Upper lobe of left lung (tissue), 6 donors: ENCODE measurements at regions not wholly inside any gene's neighbourhood (a gene's known extent, or its start where the extent isn't known, plus 50 kb on each side); places are given as distances from the start of the nearest gene placed in this dataset.

ENCODE experiments used
- ATAC-seq, 2 donors: fragments of 200-7000 bp; cut with Tn5 transposase; one replicate each; pipeline ENCODE4 v1.9.1; 2022; ENCODE audit warnings: mild to moderate bottlenecking in 2 of 2, moderate library complexity in 2 of 2; ENCODE audit not compliant: low FRiP score in 2 of 2
- DNase-seq, 2 donors: peaks; one replicate each; pipeline ENCODE4 v3.0.0-alpha.2; 2019 to 2020
- H3K27ac ChIP-seq, 4 donors: fragments of 200-600 bp; sonication (generic); one replicate each; pipeline ENCODE4 v1.5.1; 2016 to 2019
- H3K27me3 ChIP-seq, 4 donors: fragments of 200-600 bp; sonication (generic); one replicate each; pipeline ENCODE4 v1.5.1; 2017 to 2019
- H3K36me3 ChIP-seq, 4 donors: fragments of 200-600 bp; sonication (generic); one replicate each; pipeline ENCODE4 v1.5.1; 2016 to 2019
- H3K4me1 ChIP-seq, 4 donors: fragments of 200-600 bp; sonication (generic); one replicate each; pipeline ENCODE4 v1.5.1; 2018 to 2019
- H3K4me3 ChIP-seq, 4 donors: fragments of 200-600 bp; sonication (generic); one replicate each; pipeline ENCODE4 v1.5.1; 2017 to 2019; ENCODE audit warnings: mild to moderate bottlenecking in 2 of 4, moderate library complexity in 1 of 4
- H3K9me3 ChIP-seq, 4 donors: fragments of 200-600 bp; sonication (generic); one replicate each; pipeline ENCODE4 v1.5.1; 2018 to 2019
- EP300 ChIP-seq, 4 donors: sonication (generic); formaldehyde crosslinking; IDR thresholded peaks; one replicate each; pipeline ENCODE4 v1.5.1; 2017; ENCODE audit warnings: antibody characterized with exemption in 4 of 4, control low read depth in 2 of 4
- POLR2A ChIP-seq, 4 donors: fragments of 450-650 bp; IDR thresholded peaks; one replicate each; pipeline ENCODE4 v1.5.1; 2016 to 2017; ENCODE audit warnings: antibody characterized with exemption in 4 of 4, mild to moderate bottlenecking in 2 of 4
- POLR2AphosphoS5 ChIP-seq, 2 donors: sonication (generic); formaldehyde crosslinking; IDR thresholded peaks; one replicate each; pipeline ENCODE4 v1.5.1; 2017; ENCODE audit warnings: antibody characterized with exemption in 2 of 2
- WGBS, 2 donors: methylation state at CpG; one replicate each; pipeline ENCODE4 v1.1.5; 2017 to 2018; 5-methylcytosine and 5-hydroxymethylcytosine counted together
- TF ChIP-seq, protein P1 (sequence below), 6 experiments: fragments of 450-650 bp in 4 of 6; fragments of 200-600 bp in 2 of 6; sonication (generic) in 2 of 6; IDR thresholded peaks; one replicate each; pipeline ENCODE4 v1.5.1; 2016 to 2019; ENCODE audit warnings: antibody characterized with exemption in 6 of 6
- donor health status: DM: no; HTN: no; CAD: no; lungs with moderate emphysema.
- donor health status: DM: no; HTN: yes; CAD: no; lungs with severe emphysema.

GRCh38 chr12:126232711-126233110 lies 1167.5 kb downstream of the AACS start:
- DNase-seq = no peak
- TF ChIP-seq POLR2AphosphoS5 (IDR thresholded peaks at IDR 0.05) (no peak), EP300 (IDR thresholded peaks at IDR 0.05) (no peak), POLR2A (IDR thresholded peaks at IDR 0.05) (no peak)
- TF ChIP-seq, protein P1, sequence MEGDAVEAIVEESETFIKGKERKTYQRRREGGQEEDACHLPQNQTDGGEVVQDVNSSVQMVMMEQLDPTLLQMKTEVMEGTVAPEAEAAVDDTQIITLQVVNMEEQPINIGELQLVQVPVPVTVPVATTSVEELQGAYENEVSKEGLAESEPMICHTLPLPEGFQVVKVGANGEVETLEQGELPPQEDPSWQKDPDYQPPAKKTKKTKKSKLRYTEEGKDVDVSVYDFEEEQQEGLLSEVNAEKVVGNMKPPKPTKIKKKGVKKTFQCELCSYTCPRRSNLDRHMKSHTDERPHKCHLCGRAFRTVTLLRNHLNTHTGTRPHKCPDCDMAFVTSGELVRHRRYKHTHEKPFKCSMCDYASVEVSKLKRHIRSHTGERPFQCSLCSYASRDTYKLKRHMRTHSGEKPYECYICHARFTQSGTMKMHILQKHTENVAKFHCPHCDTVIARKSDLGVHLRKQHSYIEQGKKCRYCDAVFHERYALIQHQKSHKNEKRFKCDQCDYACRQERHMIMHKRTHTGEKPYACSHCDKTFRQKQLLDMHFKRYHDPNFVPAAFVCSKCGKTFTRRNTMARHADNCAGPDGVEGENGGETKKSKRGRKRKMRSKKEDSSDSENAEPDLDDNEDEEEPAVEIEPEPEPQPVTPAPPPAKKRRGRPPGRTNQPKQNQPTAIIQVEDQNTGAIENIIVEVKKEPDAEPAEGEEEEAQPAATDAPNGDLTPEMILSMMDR (IDR thresholded peaks at IDR 0.05) = no peak
- no peaks in the 10 kb centered on the region for H3K27me3 ChIP-seq
- no peak overlapping the region for H3K4me3 ChIP-seq
- no peaks in the 10 kb centered on the region for H3K4me1 ChIP-seq
- H3K9me3 ChIP-seq = no peaks in the 10 kb centered on the region
- H3K27ac ChIP-seq = no peak overlapping the region
- H3K36me3 ChIP-seq = no peaks in the 10 kb centered on the region
- ATAC-seq = no peak
- WGBS, 2 donors = 68 to 74% methylated on average over 3 of the region's 3 CpGs

- Histone ChIP-seq H3K4me3 (no peak overlapping the region), H3K4me1 (no peaks in the 10 kb centered on the region), H3K27me3 (no peaks in the 10 kb centered on the region), H3K36me3 (no peaks in the 10 kb centered on the region), H3K27ac (no peak overlapping the region), H3K9me3 (no peaks in the 10 kb centered on the region)
- TF ChIP-seq POLR2AphosphoS5 (IDR thresholded peaks at IDR 0.05) (no peak), EP300 (IDR thresholded peaks at IDR 0.05) (no peak), POLR2A (IDR thresholded peaks at IDR 0.05) (no peak)
- TF ChIP-seq, protein P1 (IDR thresholded peaks at IDR 0.05) = no peak
- DNase-seq = no peak
- 60 to 65% methylated on average over 3 of the region's 3 CpGs for whole genome bisulfite sequencing, 2 donors
- ATAC-seq = no peak
Measured at GRCh38 chr12:126233625-126234024, 1168.4 kb downstream of the AACS start.

DNA sequence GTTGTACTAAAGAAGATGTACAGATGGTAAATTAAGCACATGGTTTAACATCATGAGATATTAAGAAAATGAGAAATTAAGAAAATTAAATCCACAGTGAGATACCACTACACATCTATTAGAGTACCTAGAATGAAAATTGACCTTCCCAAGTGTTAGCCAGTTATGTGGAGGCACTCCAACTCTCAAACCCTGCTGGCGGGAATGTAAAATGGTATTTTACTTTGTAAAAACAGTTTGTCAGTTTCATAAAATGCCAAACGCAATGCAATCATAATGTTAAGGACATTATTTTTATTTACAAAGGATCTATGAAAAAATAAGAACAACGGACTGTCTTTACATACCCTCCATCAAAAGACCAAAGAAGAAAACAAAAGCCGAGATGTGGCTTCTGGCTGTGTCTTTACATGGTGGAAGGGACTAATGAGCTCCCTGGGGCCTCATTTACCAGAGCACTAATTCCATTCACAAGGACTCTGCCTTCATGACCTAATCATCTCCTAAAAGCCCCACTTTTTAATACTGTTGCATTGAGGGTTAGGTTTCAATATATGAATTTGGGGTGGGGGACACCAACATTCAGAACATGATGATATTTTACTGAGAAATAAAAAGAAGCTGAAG lies 1178.7 kb downstream of the AACS start:
- ATAC-seq (no peak), DNase-seq (no peak)
- H3K27ac ChIP-seq = no peak overlapping the region
- H3K36me3 ChIP-seq = no peaks in the 10 kb centered on the region
- 70 to 82% methylated on average over 4 of the region's 4 CpGs for WGBS, 2 donors
- H3K9me3 ChIP-seq = no peaks in the 10 kb centered on the region
- H3K4me3 ChIP-seq = no peak overlapping the region
- no peaks in the 10 kb centered on the region for H3K27me3 ChIP-seq
- no peaks in the 10 kb centered on the region for H3K4me1 ChIP-seq
- TF ChIP-seq POLR2A (IDR thresholded peaks at IDR 0.05) (no peak), EP300 (IDR thresholded peaks at IDR 0.05) (no peak), POLR2AphosphoS5 (IDR thresholded peaks at IDR 0.05) (no peak)
- TF ChIP-seq, protein P1 (IDR thresholded peaks at IDR 0.05) = no peak

DNA sequence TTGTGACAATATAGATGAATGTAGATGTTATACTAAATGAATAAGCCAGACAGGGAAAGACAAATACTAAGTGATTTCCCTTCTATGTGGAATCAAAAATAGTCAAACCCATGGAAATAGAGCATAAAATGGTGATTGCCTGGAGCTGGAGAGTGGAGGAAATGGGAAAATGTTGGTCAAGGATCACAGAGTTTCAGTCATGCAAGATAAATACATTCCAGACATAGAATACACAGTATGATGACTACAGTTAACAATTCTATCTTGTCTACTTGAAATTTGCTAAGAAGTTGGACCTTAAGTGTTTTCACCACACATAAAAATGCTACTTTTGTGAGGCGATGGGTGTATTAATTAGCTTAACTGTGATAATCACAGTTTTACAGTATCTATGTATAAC lies 1182.7 kb downstream of the AACS start:
- Histone ChIP-seq H3K27me3 (no peaks in the 10 kb centered on the region), H3K4me3 (no peak overlapping the region), H3K9me3 (no peaks in the 10 kb centered on the region), H3K27ac (no peak overlapping the region), H3K4me1 (no peaks in the 10 kb centered on the region), H3K36me3 (no peaks in the 10 kb centered on the region)
- 87 to 92% methylated on average over 1 of the region's 1 CpG for WGBS, 2 donors
- DNase-seq (no peak), ATAC-seq (no peak)
- TF ChIP-seq POLR2A (IDR thresholded peaks at IDR 0.05) (no peak), EP300 (IDR thresholded peaks at IDR 0.05) (no peak), POLR2AphosphoS5 (IDR thresholded peaks at IDR 0.05) (no peak)
- TF ChIP-seq, protein P1 (IDR thresholded peaks at IDR 0.05) = no peak

GRCh38 chr12:126248871-126249403 lies 1183.7 kb downstream of the AACS start:
- no peak for DNase-seq
- Histone ChIP-seq H3K27ac (no peak overlapping the region), H3K4me1 (no peaks in the 10 kb centered on the region), H3K36me3 (no peaks in the 10 kb centered on the region), H3K9me3 (no peaks in the 10 kb centered on the region), H3K4me3 (no peak overlapping the region), H3K27me3 (no peaks in the 10 kb centered on the region)
- TF ChIP-seq EP300 (IDR thresholded peaks at IDR 0.05) (no peak), POLR2A (IDR thresholded peaks at IDR 0.05) (no peak), POLR2AphosphoS5 (IDR thresholded peaks at IDR 0.05) (no peak)
- TF ChIP-seq, protein P1 (IDR thresholded peaks at IDR 0.05) = no peak
- WGBS, 2 donors = 72 to 86% methylated on average over 7 to 8 of the region's 8 CpGs
- no peak for ATAC-seq
